ENCODE measurements at regions not wholly inside any gene's neighbourhood (a gene's known extent, or its start where the extent isn't known, plus 50 kb on each side); places are given as distances from the start of the nearest gene placed in this dataset.

DNA sequence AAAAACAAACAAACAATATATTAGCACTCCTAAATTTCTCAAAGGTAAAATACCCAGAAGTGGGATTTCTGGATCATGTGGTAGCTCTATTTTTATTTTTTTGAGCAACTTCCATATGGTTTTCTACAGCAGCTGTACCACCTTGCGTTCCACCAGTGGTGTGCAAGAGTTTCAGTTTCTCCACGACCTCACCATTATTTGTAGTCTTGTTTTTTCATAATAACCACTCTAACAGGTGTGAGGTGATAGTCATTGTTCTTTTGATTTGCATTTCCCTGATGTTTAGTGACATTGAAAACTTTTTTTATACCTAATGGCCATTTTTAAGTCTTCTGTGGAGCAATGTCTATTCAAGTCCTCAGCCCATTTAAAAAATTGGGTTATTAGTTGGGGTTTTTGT lies 127.3 kb upstream of the SLC38A2 start:
- H3K79me1 ChIP-seq (ENCODE audit: low read depth, low read length) = no peaks in the 10 kb centered on the region
- no peak overlapping the region for H2BK15ac ChIP-seq (ENCODE audit: low read length)
- H3K4me1 ChIP-seq (replicated peaks in 1 of 4; ENCODE audit: control insufficient read depth in 3 of 4, insufficient read depth in 4 of 4, low read length in 3 of 4) = peaks cover 0 to 3% (median under 1%) of the 10 kb centered on the region in 4 experiments; a peak in 2 of 7 replicates
- no peak overlapping the region for H3K4me3 ChIP-seq (ENCODE audit: extremely low read depth in 1 of 4, insufficient read depth in 2 of 4, low read depth in 3 of 4, low read length in 4 of 4)
- no peak overlapping the region for H4K5ac ChIP-seq (ENCODE audit: insufficient read length, low read depth, low read length)
- no peak overlapping the region for H2BK120ac ChIP-seq (replicated peaks; ENCODE audit: low read depth, low read length)
- no peaks in the 10 kb centered on the region; the same call in 1 of the 2 replicates for H3K23me2 ChIP-seq (ENCODE audit: low read depth, low read length)
- H3K9me3 ChIP-seq (ENCODE audit: insufficient read depth in 2 of 2, low read depth in 1 of 2, low read length in 1 of 2) = no peaks in the 10 kb centered on the region
- no peak overlapping the region for H3K4me2 ChIP-seq (ENCODE audit: insufficient read depth in 1 of 2, low read depth in 2 of 2, low read length in 2 of 2)
- no peak overlapping the region for H3K27ac ChIP-seq (ENCODE audit: low read depth, low read length)
- H3K9ac ChIP-seq (replicated peaks in 1 of 4; ENCODE audit: extremely low read depth in 1 of 4, low read depth in 3 of 4, low read length in 3 of 4) = no peak overlapping the region
- H3K79me2 ChIP-seq (ENCODE audit: control insufficient read depth in 1 of 2, insufficient read depth in 2 of 2, low read length in 2 of 2) = no peaks in the 10 kb centered on the region
- POLR2A ChIA-PET (ENCODE audit: partially characterized antibody) = no interaction called here
- no peak for DNase-seq (ENCODE audit: low read depth in 1 of 2, low spot score in 2 of 2)
- no peak overlapping the region for H3K56ac ChIP-seq (replicated peaks; ENCODE audit: insufficient read length, low read depth, low read length)
- no peak overlapping the region for H3K18ac ChIP-seq (ENCODE audit: extremely low read depth, low read length)
- H3K27me3 ChIP-seq (replicated peaks in 1 of 4; ENCODE audit: control insufficient read depth in 3 of 4, extremely low read depth in 1 of 4, insufficient read depth in 3 of 4, low read length in 3 of 4) = no peaks in the 10 kb centered on the region
- CTCF ChIA-PET (ENCODE audit: partially characterized antibody) = no interaction called here
- H3K14ac ChIP-seq (ENCODE audit: insufficient read length) = no peak overlapping the region
- H3K36me3 ChIP-seq (ENCODE audit: control insufficient read depth in 2 of 4, insufficient read depth in 4 of 4, low read length in 3 of 4) = no peaks in the 10 kb centered on the region
- H4K20me1 ChIP-seq (replicated peaks in 1 of 2; ENCODE audit: control insufficient read depth in 1 of 2, insufficient read depth in 2 of 2, low read length in 2 of 2) = no peaks in the 10 kb centered on the region
- TF ChIP-seq MAFK (IDR thresholded peaks at IDR 0.05; ENCODE audit: low read depth, low read length) (no peak), RFX5 (IDR thresholded peaks at IDR 0.05; ENCODE audit: borderline replicate concordance, low read depth, low read length) (no peak), RNF2 (IDR thresholded peaks at IDR 0.05; ENCODE audit: borderline replicate concordance, low read depth, low read length, missing control alignments, poor library complexity, severe bottlenecking) (no peak), SP4 (IDR thresholded peaks at IDR 0.05; ENCODE audit: low read length) (no peak), JUN (IDR thresholded peaks at IDR 0.05; ENCODE audit: low read depth, low read length) (no peak), SAP30 (IDR thresholded peaks at IDR 0.05; ENCODE audit: insufficient read depth, insufficient replicate concordance, low read length) (no peak), YY1 (IDR thresholded peaks at IDR 0.05; ENCODE audit: low read depth, low read length) (no peak), SP1 (IDR thresholded peaks at IDR 0.05; ENCODE audit: low read depth, low read length) (no peak), HDAC2 (IDR thresholded peaks at IDR 0.05; ENCODE audit: borderline replicate concordance in 1 of 2, low read depth in 2 of 2, low read length in 2 of 2) (no peak)
- H4K91ac ChIP-seq (replicated peaks; ENCODE audit: insufficient read length, low read length) = no peak overlapping the region
- 71% methylated on average over 2 of the region's 2 CpGs; no CpG with 5 or more reads in 1 of the 2 experiments for WGBS, 2 experiments (ENCODE audit: extremely low coverage in 1 of 2, insufficient coverage in 1 of 2, insufficient read length in 1 of 2, insufficient replicate concordance in 2 of 2, low coverage in 1 of 2, low lambda C conversion rate in 2 of 2, missing lambda C conversion rate in 1 of 2)
- no peak for FAIRE-seq
- no peak overlapping the region for H2AFZ ChIP-seq (ENCODE audit: low read length)
- H2BK20ac ChIP-seq (ENCODE audit: low read length) = no peak overlapping the region
- H2BK5ac ChIP-seq (ENCODE audit: low read depth, low read length) = no peak overlapping the region
- H4K8ac ChIP-seq (ENCODE audit: extremely low read depth, insufficient read depth, low read length) = no peak overlapping the region
- no peak overlapping the region for H2AK5ac ChIP-seq (ENCODE audit: low read depth, low read length)
- H2BK12ac ChIP-seq (ENCODE audit: low read depth, low read length) = no peak overlapping the region
- H3K4ac ChIP-seq (replicated peaks; ENCODE audit: insufficient read length, low read depth, low read length) = no peak overlapping the region
- no peak overlapping the region for H3K23ac ChIP-seq (ENCODE audit: insufficient read length)
